GM19463 (cell line): ENCODE measurements at regions not wholly inside any gene's neighbourhood (a gene's known extent, or its start where the extent isn't known, plus 50 kb on each side); places are given as distances from the start of the nearest gene placed in this dataset.
"Not testable (repeated sequence)": the region's sequence is repeated elsewhere in the genome, so short reads cannot be mapped to it uniquely, and the experiment has no call there.

Experiments used
- ATAC-seq: cut with Tn5 transposase; IDR thresholded peaks from one replicate; pipeline ENCODE4 v1.9.1; 2021; ENCODE audit warnings: mild to moderate bottlenecking, moderate library complexity; ENCODE audit not compliant: unreplicated experiment

- no peak for ATAC-seq
These were observed 289.4 kb downstream of the ABCC12 start for GRCh38 chr16:47866423-47866822.

DNA sequence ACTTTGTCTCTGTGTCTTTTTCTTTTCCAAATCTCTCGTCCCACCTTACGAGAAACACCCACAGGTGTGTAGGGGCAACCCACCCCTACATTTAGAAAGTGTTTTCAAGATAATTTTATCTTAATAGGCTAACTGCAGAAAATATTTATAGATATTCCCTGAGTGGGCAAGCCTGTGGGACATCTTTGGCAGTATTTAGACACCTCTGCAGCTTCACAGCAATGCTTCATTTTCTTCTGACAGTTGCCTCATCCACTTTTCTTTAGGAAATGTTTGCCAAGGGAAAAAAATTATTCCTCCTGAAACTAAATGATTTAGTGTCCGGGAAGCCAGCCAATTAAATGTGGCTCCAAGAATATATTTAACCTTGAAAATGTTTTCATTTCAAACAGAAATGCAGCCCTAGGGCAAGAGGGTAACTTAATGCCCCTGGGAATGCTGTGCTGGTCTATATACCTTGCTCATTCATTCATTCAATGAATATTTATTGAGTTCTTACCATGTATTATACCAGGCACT is 290.4 kb downstream of the ABCC12 start:
- ATAC-seq = no peak

DNA sequence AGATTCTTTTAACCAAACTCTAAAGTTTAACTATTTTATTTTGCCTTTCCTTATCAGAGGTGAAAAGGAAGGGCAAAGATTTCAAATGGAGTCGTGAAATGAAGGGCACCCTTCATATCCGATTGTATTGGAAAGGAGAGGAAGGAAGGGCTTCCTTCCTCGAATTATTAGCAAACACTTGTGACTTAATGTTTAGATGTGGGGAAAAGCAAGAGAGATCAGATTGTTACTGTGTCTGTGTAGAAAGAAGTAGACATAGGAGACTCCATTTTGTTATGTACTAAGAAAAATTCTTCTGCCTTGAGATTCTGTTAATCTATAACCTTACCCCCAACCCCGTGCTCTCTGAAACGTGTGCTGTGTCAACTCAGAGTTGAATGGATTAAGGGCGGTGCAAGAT is 291.5 kb downstream of the ABCC12 start:
- not testable (repeated sequence) for ATAC-seq

- ATAC-seq = no peak
These were observed 293.8 kb downstream of the ABCC12 start for GRCh38 chr16:47861999-47862398.

- ATAC-seq = no peak
These were observed 297.3 kb downstream of the ABCC12 start for GRCh38 chr16:47858333-47858982.

DNA sequence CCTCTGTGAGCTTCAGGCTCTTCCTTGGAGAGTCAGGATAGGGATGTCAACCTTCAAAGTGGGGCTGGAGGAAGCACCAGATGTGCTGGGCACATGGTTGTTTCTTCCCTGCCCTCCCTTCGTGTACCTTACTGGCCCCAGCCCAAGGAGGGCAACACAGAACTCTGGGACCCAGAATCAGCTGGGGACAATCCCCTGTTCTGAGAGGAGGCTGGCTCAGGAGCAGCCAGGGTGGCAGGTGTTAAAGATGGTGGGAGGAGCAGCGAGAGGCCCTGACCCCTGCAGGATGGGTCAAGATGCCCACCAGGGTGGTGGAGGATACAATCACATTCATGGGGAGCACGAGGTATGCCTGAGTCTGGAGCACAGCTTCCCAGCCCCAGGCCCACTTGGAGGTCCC is 300.4 kb downstream of the ABCC12 start:
- no peak for ATAC-seq

DNA sequence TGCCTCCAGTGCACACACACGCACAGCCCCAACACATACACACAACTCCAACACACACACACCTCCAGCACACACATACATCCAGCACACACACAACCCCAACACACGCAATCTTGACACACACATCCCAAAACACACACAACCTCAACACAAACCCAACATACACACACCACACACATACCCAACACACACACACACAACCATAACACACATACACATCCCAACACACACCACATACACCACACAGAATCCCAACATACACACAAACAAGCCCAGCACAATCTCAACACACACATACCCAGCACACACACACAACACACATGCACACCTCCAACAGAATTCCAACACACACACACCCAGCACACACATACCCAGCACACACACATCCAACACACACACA is 301.1 kb downstream of the ABCC12 start:
- ATAC-seq = no peak

DNA sequence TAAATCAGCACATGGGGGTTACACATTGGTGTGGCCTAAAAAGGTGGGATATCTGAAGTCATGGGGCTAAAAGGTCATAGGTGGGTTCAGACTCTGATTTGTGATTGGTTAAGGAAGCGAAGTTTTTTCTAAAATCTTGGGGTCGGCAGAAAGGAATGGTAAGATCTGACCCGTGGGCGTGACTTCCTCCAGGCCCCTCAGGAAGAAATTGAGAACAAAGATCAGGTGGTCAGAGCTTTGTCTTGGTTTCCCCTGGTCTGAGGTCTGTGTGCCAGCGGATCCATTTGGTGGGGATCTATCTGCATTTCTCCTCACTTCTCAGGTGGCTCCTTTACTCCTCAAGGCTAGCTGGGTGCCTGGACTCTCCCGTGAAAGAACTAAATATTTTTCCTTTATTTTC is 302.8 kb downstream of the ABCC12 start:
- no peak for ATAC-seq

DNA sequence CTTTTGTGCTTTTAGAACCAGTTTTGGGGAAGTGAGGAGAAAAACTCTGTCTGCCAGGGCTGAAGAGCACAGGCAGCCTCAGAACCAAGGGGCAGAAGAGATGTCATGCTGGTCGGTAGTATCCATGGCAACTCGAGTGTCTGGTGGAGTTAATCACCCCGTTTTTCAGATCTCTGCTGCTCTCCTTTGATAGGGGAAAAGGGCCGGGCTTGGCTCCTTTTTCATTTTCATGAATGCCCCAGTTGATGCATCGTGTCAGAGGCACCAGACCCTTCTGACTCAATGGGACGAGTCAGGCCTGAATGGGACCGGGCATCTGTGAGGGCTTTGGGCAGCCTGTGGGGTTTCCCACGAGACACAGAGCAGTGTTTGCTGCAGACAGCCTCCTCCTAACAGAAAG is 304.6 kb downstream of the ABCC12 start:
- no peak for ATAC-seq

- ATAC-seq = no peak
These were observed 306.1 kb downstream of the ABCC12 start for GRCh38 chr16:47849736-47850135.

- no peak for ATAC-seq
These were observed 307.2 kb downstream of the ABCC12 start for GRCh38 chr16:47848421-47849109.

DNA sequence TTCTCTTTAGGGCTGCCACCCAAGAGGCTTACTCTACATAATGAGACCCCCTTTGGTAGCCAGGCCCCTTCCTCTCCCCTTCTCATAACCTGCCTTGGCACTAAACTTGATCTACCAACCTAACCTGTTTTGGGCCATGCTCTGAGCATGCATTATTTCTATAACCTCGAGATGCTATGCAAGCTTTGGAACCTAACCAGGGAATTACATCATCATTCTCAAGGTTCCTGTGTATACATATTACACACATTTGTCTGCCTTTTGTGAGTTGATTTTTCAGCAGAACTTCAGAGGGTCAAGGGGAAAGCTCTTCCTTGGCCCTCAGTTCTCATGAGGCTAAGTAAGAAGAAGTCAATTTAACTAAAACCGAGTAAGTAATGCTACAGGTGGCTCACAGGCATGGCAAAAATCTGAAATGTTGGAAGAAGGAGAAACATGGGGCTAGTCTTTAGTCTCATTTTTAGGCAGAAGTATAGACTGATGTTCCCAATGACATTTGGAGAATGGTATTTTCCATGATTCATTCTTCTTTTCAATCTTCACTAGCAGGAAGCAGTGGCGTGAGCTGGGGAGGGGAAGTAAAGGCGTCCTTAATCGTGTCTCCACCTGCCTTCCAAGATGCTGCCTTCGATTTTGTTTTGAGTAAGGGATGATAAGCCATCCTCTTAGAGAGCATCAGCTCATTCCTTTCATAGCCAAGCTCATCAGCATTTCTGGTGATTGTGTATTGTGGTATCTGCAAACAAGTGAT is 308.4 kb downstream of the ABCC12 start:
- ATAC-seq = no peak

DNA sequence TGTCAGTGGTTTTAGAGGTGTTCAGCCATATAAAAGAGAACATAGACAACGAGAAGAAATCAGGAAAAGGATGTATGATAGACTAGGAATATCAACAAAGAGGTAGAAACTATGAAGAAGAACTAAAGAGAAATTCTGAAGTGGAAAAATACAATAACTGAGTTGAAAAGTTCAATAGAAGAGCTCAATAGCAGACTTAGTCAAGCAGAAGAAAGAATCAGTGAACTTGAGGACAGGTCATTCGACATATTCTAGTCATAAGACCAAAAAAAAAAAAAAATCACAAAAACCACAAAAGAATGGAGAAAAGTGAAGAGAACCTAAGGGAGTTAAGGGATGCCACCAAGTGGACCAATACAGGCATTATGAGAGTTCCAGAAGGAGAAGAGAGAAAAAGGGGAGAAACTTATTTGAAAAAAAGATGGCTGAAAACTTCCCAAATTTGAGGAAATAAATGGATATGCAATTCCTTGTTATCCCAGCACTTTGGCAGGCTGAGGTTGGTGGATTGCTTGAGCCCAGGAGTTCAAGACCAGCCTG is 321.2 kb downstream of the ABCC12 start:
- no peak for ATAC-seq

- no peak for ATAC-seq
These were observed 322.0 kb downstream of the ABCC12 start for GRCh38 chr16:47833771-47834170.

GRCh38 chr16:47829850-47830600 is 325.8 kb downstream of the ABCC12 start:
- no peak for ATAC-seq

DNA sequence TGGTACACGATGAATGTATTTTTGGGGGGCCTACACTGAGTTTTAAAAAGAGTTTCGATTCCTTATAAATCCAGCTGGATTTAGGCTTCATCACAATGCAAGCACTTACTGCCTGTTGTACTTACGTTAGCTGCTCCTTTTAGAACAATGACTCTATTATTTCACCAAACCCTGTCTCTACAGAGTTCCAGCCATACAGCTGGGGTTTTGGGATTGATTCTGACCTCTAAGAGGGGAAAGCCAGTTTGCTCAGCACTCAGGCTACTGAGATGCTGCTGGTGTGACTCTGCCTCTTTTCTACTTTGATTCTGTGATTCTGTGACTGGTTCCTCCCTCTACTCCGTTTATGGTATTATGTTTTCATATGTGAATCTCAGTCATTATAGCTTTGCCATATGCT is 329.7 kb downstream of the ABCC12 start:
- no peak for ATAC-seq

GRCh38 chr16:47817048-47817447 is 338.7 kb downstream of the ABCC12 start:
- ATAC-seq = no peak

DNA sequence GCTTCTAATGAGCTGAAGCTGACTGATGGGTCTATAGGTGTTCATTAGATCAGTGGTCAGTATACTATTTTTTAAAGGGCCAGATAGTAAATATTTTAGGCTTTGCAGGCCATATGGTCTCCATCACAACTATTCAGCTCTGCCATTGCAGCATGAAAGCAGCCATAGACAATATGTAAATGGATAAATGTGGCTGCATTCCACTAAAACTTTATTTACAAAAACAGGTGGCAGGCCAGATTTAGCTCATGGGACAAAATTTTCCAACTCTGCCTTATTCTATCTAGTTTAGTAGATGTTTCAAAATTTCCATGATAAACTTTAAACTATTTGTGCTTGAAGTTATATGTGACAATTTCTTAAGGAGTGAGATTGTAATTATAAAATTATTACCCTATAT is 339.3 kb downstream of the ABCC12 start:
- ATAC-seq = no peak

GRCh38 chr16:47815655-47816054 is 340.1 kb downstream of the ABCC12 start:
- no peak for ATAC-seq

DNA sequence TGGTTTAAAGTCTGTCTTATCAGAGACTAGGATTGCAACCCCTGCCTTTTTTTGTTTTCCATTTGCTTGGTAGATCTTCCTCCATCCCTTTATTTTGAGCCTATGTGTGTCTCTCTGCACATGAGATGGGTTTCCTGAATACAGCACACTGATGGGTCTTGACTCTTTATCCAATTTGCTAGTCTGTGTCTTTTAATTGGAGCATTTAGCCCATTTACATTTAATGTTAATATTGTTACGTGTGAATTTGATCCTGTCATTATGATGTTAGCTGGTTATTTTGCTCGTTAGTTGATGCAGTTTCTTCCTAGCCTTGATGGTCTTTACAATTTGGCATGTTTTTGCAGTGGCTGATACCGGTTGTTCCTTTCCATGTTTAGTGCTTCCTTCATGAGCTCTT is 344.0 kb downstream of the ABCC12 start:
- ATAC-seq = not testable (repeated sequence)

DNA sequence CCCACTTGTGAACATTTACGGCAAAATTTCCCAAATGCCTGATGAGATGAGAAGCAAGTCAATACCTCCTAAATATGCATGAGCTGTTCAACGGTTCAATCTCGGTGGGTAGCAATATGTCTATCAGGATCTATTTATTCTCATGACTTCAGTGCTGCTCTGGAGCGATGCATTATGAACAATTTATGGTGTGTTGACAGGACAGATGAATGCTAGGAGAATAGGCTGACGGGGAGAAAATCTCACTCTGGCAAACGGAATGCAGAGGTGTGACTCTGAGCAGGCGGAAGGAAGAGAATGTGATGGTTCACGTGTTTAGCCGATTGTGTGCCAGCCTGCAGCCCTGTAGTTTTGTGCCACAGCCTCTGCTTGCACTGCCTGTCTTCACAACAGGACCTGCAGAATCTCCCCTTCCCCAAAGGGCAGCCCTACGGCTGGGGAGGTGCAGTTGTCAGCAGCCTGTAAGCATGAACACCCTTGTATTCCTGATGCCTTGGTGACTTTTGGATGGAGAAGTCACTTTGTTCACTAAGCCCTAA is 345.2 kb downstream of the PHKB start:
- ATAC-seq = no peak
